Midbrain (tissue), 1 donor: ENCODE measurements at regions not wholly inside any gene's neighbourhood (a gene's known extent, or its start where the extent isn't known, plus 50 kb on each side); places are given as distances from the start of the nearest gene placed in this dataset.

Experiments used
- DNase-seq: peaks from one replicate; lab custom pipeline; 2025; lab: John Stamatoyannopoulos, UW

- no peak for DNase-seq
Measured at GRCh38 chr2:216575465-216575864, 57.8 kb upstream of the IGFBP2 start.

DNA sequence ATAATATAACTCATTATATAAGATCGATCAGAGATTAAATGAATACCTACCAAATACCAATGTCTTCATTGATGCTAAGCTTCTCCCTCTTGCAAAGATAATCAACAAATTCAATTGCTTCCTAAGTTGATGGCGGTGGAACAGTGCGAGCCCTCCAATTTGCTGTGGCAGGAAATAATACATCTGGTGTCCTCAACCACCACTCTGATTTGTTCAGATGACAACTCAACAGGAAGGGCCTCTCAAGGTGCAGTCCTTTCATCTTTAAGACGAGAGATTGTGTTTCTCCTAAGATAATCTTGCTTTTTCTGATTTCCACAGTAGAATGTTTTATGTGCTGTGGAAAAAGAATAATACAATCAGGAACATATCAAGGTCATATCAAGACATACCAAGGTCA, 56.6 kb upstream of the IGFBP2 start:
- no peak for DNase-seq

DNA sequence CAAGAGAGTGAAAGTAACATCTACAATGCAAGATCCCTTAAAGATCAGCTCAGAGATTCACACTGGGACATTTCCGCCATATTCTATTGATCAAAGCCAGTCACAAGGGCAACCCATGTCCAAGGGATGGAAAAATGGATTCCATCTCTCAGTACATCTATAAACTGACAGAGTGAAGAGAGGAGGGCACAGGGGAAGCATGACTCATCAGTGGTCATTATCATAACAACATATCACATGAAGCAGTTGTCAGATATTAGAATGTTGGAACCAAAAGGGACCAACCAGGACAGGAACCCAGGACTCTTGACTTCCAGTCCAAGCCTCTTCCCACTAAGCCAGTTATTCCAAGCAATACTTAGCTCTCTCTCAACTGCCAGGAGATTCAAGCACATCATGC, 54.9 kb upstream of the IGFBP2 start:
- no peak for DNase-seq

DNA sequence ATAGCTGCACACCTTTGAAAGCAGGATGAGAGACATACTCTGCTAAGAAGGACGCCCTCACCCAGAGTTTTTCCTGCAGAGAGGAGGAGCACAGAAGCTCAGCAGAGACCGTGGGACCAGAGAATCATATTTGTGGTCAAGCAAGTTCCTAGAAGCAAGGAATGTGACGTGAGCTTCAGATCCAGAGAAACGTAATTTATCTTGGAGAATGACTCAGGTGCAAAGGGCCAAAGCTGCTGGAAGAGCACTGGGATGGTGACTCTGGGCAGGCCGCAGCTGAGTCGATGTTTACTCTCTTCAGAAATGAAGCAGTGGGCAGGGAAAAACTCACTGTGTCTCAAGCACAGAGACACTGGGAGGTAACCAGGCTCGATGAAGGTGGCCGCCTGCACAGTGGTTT, 50.1 kb upstream of the IGFBP2 start:
- no peak for DNase-seq
